ENCODE measurements at regions not wholly inside any gene's neighbourhood (a gene's known extent, or its start where the extent isn't known, plus 50 kb on each side); places are given as distances from the start of the nearest gene placed in this dataset.

DNA sequence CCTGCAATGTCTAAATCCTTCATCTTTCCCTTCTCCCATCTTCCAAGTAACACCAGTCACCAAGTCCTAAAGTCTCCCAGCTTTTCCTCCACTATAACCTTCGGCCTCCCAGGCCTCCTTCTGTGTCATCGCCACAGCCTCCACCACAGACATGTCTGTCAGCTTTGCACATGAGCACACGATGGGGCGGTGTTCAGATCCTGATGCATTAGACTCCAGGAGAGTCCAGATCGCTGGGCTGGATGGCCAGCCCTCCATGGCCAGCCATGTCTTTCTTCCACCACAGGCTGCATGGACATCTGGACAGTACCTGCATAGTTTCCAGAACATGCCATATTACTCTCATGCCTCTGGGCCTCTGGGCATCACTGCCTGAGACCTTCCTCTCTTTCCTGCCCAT, 974.2 kb upstream of the ZNF722 start:
- Mint-ChIP-seq H3K4me3 (ENCODE audit: low read depth) (no peak overlapping the region), H3K36me3 (ENCODE audit: insufficient read depth) (peaks cover 11% of the 10 kb centered on the region), H3K4me1 (ENCODE audit: low read depth) (no peaks in the 10 kb centered on the region), H3K9me3 (ENCODE audit: low read depth) (peaks cover 63% of the 10 kb centered on the region), H3K27ac (no peak overlapping the region), H3K27me3 (no peaks in the 10 kb centered on the region)
- TF ChIP-seq, protein P1, sequence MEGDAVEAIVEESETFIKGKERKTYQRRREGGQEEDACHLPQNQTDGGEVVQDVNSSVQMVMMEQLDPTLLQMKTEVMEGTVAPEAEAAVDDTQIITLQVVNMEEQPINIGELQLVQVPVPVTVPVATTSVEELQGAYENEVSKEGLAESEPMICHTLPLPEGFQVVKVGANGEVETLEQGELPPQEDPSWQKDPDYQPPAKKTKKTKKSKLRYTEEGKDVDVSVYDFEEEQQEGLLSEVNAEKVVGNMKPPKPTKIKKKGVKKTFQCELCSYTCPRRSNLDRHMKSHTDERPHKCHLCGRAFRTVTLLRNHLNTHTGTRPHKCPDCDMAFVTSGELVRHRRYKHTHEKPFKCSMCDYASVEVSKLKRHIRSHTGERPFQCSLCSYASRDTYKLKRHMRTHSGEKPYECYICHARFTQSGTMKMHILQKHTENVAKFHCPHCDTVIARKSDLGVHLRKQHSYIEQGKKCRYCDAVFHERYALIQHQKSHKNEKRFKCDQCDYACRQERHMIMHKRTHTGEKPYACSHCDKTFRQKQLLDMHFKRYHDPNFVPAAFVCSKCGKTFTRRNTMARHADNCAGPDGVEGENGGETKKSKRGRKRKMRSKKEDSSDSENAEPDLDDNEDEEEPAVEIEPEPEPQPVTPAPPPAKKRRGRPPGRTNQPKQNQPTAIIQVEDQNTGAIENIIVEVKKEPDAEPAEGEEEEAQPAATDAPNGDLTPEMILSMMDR (IDR thresholded peaks at IDR 0.05; ENCODE audit: unreplicated experiment), result no peak
- no peak for DNase-seq (ENCODE audit: low spot score, unreplicated experiment)

DNA sequence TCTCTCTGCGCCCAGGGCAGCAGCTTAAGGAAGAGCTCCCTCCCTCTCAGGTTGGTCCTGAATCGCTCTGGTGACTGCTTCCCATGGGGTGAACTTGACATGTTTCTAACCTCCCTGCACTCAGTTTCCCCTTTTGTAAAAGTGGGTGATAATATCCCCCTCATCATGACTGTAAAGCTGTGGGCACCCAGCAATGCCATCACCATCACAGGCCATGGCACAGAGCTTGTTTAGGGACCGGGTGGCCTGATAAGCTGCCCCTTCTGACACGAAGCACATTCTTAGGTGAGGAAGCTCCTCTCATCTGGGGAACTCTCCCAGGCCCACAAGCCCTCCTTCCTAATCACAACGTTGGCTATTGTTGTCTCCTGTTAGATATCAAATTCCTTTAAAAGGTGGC, 972.8 kb upstream of the ZNF722 start:
- DNase-seq (ENCODE audit: low spot score, unreplicated experiment), result no peak
- TF ChIP-seq, protein P1 (IDR thresholded peaks at IDR 0.05; ENCODE audit: unreplicated experiment), result no peak
- peaks cover 73% of the 10 kb centered on the region for H3K9me3 Mint-ChIP-seq (ENCODE audit: low read depth)
- no peaks in the 10 kb centered on the region for H3K27me3 Mint-ChIP-seq
- H3K27ac Mint-ChIP-seq, result peak overlapping the region; percentile 65
- no peak overlapping the region for H3K4me3 Mint-ChIP-seq (ENCODE audit: low read depth)
- peaks cover 14% of the 10 kb centered on the region for H3K36me3 Mint-ChIP-seq (ENCODE audit: insufficient read depth)
- no peaks in the 10 kb centered on the region for H3K4me1 Mint-ChIP-seq (ENCODE audit: low read depth)

DNA sequence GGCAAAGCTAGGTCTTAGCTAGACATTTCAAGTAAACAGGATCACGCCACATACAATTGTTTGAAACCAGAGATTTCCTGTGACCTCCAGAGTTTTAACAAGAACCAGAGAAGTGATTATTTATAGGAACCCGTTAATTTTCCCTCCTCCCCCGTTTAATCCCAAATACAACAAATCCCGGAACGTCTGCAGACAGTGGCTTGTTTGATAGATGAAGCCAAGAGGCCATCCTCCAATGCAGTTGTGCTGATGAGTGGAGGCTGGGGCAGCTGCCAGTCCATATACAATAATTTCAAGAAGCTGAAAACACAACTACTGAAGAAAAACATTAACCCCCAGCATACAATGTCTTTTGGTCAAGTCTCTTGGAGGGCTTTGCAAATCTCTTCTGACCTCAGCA, 971.6 kb upstream of the ZNF722 start:
- no peak for DNase-seq (ENCODE audit: low spot score, unreplicated experiment)
- no peak overlapping the region for H3K4me3 Mint-ChIP-seq (ENCODE audit: low read depth)
- peaks cover 82% of the 10 kb centered on the region for H3K9me3 Mint-ChIP-seq (ENCODE audit: low read depth)
- TF ChIP-seq, protein P1 (IDR thresholded peaks at IDR 0.05; ENCODE audit: unreplicated experiment), result no peak
- no peak overlapping the region for H3K27ac Mint-ChIP-seq
- H3K36me3 Mint-ChIP-seq (ENCODE audit: insufficient read depth), result peaks cover 18% of the 10 kb centered on the region
- no peaks in the 10 kb centered on the region for H3K27me3 Mint-ChIP-seq
- no peaks in the 10 kb centered on the region for H3K4me1 Mint-ChIP-seq (ENCODE audit: low read depth)

DNA sequence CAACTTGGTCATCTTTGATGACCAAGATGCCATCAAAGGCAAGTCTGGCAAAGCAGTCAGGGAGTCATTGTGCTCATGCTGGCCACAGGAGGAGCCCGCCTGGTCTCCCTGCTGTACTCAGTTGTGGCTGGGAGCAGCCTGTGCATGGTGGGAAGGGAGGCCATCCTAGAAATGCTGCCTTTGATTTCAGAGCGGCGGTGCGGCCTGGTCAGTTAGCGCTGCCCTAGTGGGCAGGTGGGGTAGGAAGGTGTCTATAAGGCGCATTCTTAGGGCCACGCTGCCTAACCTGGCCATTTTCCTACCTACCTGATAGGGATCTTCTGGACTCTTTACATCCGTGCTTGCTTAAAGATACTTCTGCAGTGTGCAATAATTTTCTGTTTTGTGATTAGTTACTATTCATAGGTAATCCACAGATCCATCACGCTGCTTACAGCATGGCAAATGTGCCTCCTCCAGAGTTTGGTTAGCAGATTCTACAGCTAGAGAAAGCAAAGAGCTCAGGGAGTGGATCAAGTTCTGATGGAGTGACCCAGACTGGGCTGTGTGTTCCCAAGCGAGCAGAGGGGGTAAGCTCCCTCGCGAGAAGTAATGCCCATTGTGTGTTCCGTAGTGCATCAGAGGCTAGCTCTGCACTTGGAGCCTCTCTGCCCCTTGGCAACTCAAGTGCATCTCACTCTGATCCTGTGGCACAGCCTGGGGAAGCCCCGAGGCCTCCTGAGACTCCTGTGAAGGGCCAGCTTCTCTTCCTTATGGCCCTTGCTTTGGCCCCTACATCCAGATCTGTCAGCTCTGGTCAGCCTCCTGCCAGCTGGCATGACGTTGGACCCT, 970.1 kb upstream of the ZNF722 start:
- no peak overlapping the region for H3K4me3 Mint-ChIP-seq (ENCODE audit: low read depth)
- no peak for DNase-seq (ENCODE audit: low spot score, unreplicated experiment)
- H3K4me1 Mint-ChIP-seq (ENCODE audit: low read depth), result no peaks in the 10 kb centered on the region
- no peaks in the 10 kb centered on the region for H3K27me3 Mint-ChIP-seq
- no peak overlapping the region for H3K27ac Mint-ChIP-seq
- H3K36me3 Mint-ChIP-seq (ENCODE audit: insufficient read depth), result peaks cover 17% of the 10 kb centered on the region
- TF ChIP-seq, protein P1 (IDR thresholded peaks at IDR 0.05; ENCODE audit: unreplicated experiment), result no peak
- H3K9me3 Mint-ChIP-seq (ENCODE audit: low read depth), result peaks cover 79% of the 10 kb centered on the region

DNA sequence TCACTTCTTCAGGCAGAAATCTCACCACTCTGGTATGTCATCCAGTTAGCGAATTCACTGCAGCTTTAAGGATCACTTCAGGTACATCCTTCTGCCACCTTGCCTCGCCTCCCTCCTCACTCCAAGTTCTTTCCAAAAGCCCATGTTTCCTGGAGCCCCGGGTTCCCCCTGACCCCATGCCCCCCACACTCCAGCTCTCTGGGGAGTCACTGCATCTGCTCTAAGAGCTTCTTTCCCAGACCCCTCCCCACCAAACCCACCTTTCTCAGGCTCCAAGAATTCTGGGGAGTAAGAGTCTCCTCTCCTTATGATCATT, 969.5 kb upstream of the ZNF722 start:
- TF ChIP-seq, protein P1 (IDR thresholded peaks at IDR 0.05; ENCODE audit: unreplicated experiment), result no peak
- Mint-ChIP-seq H3K27me3 (no peaks in the 10 kb centered on the region), H3K9me3 (ENCODE audit: low read depth) (peaks cover 79% of the 10 kb centered on the region), H3K36me3 (ENCODE audit: insufficient read depth) (peaks cover 17% of the 10 kb centered on the region), H3K4me1 (ENCODE audit: low read depth) (no peaks in the 10 kb centered on the region), H3K4me3 (ENCODE audit: low read depth) (no peak overlapping the region), H3K27ac (no peak overlapping the region)
- no peak for DNase-seq (ENCODE audit: low spot score, unreplicated experiment)

Measured in progenitor cell of endocrine pancreas (in vitro differentiated cells).